Mammary epithelial cell (primary cell): ENCODE measurements at regions not wholly inside any gene's neighbourhood (a gene's known extent, or its start where the extent isn't known, plus 50 kb on each side); places are given as distances from the start of the nearest gene placed in this dataset.

Source experiments
- EZH2 ChIP-seq: IDR thresholded peaks from 2 replicates; pipeline ENCODE4 v1.6.1; 2012; ENCODE audit warnings: low read length, inconsistent platforms, borderline replicate concordance
- TF ChIP-seq, protein P1 (sequence below), 2 donors: IDR thresholded peaks in 1 of 2; conservative IDR thresholded peaks in 1 of 2; 2 replicates each; pipeline ENCODE4 v1.5.1; 2011 to 2012; ENCODE audit warnings: inconsistent platforms in 2 of 2, low read length in 2 of 2, mild to moderate bottlenecking in 2 of 2, control low read depth in 1 of 2, low read depth in 1 of 2; ENCODE audit not compliant: insufficient read depth in 1 of 2; ENCODE audit errors: extremely low read depth in 1 of 2

DNA sequence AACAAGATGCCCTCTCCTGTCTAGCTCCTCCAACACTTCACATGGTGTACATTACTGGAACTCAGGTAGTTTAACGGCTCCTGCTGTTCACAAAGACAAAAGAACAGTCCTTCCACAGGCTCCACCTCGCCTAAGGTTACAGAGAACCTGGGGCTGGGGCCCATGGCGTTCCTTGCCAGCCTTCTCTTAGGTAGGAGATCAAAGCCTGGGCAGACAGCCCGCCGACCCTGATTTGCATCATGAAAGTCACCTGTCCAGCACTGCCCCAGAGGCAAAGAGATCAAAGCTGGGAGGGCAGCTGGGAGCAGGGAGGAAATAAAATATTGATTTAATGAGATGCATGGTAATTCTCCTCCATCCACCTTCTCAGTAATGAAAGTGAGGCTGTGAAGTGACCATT, 115.0 kb upstream of the SLIT3 start:
- TF ChIP-seq, protein P1, sequence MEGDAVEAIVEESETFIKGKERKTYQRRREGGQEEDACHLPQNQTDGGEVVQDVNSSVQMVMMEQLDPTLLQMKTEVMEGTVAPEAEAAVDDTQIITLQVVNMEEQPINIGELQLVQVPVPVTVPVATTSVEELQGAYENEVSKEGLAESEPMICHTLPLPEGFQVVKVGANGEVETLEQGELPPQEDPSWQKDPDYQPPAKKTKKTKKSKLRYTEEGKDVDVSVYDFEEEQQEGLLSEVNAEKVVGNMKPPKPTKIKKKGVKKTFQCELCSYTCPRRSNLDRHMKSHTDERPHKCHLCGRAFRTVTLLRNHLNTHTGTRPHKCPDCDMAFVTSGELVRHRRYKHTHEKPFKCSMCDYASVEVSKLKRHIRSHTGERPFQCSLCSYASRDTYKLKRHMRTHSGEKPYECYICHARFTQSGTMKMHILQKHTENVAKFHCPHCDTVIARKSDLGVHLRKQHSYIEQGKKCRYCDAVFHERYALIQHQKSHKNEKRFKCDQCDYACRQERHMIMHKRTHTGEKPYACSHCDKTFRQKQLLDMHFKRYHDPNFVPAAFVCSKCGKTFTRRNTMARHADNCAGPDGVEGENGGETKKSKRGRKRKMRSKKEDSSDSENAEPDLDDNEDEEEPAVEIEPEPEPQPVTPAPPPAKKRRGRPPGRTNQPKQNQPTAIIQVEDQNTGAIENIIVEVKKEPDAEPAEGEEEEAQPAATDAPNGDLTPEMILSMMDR (conservative IDR thresholded peaks at IDR 0.05 in 1 of 2, IDR thresholded peaks at IDR 0.05 in 1 of 2; ENCODE audit: extremely low read depth in 1 of 2, insufficient read depth in 1 of 2, low read depth in 1 of 2, low read length in 2 of 2), result no peak
- no peak for TF ChIP-seq EZH2
